SK-N-SH (cell line): ENCODE measurements at regions not wholly inside any gene's neighbourhood (a gene's known extent, or its start where the extent isn't known, plus 50 kb on each side); places are given as distances from the start of the nearest gene placed in this dataset.
"Not testable (repeated sequence)": the region's sequence is repeated elsewhere in the genome, so short reads cannot be mapped to it uniquely, and the experiment has no call there.

Experiments used
- CTCF ChIA-PET: fragments of 300-600, 350-600 bp; formaldehyde crosslinking; extraction: SDS; loops from one replicate; lab custom pipeline; 2021; lab: Yijun Ruan, JAX
- POLR2A ChIA-PET: fragments of 350-600 bp; sonication (Branson Sonifier 250); formaldehyde crosslinking; extraction: SDS; loops from one replicate; lab custom pipeline; 2020; ENCODE audit warnings: antibody characterized with exemption, inconsistent platforms; lab: Yijun Ruan, JAX
- DNase-seq: peaks from one replicate; pipeline ENCODE4 v3.0.0; 2012
- H2AFZ ChIP-seq: fragments of 200-600 bp; sonication (generic); 2 replicates; pipeline ENCODE4 v1.8.1; 2016; ENCODE audit warnings: antibody characterized with exemption, mild to moderate bottlenecking, low read depth
- H3F3A ChIP-seq: fragments of 200-600 bp; sonication (generic); replicated peaks from 2 replicates; pipeline ENCODE3; 2016; ENCODE audit warnings: antibody characterized with exemption, mild to moderate bottlenecking; ENCODE audit not compliant: insufficient read depth
- H3K27ac ChIP-seq, 2 experiments: fragments of 200-500 bp in 1 of 2; fragments of 200-600 bp in 1 of 2; sonication (Bioruptor generic) in 1 of 2; sonication (generic), shearing (Covaris generic) in 1 of 2; 2 replicates each; pipeline versions ENCODE4 v1.5.1 to v1.6.1; 2014 to 2016; ENCODE audit warnings: low read depth in 2 of 2, inconsistent platforms in 1 of 2, low read length in 1 of 2, mild to moderate bottlenecking in 1 of 2, mixed read lengths in 1 of 2
- H3K27me3 ChIP-seq: fragments of 200-600 bp; sonication (generic), shearing (Covaris generic); 2 replicates; pipeline ENCODE4 v1.6.1; 2016; ENCODE audit warnings: mixed run types; ENCODE audit not compliant: insufficient read depth
- H3K36me3 ChIP-seq, 2 experiments: fragments of 200-500 bp in 1 of 2; fragments of 200-600 bp in 1 of 2; sonication (Bioruptor generic) in 1 of 2; sonication (generic) in 1 of 2; replicated peaks in 1 of 2; 2 replicates each; pipeline versions ENCODE3 to v1.5.1; 2014 to 2016; ENCODE audit warnings: low read length in 1 of 2, mild to moderate bottlenecking in 1 of 2; ENCODE audit not compliant: insufficient read depth in 2 of 2, control insufficient read depth in 1 of 2
- H3K4me1 ChIP-seq, 2 experiments: fragments of 200-500 bp in 1 of 2; fragments of 200-600 bp in 1 of 2; sonication (Bioruptor generic) in 1 of 2; sonication (generic), shearing (Covaris generic) in 1 of 2; 2 replicates each; pipeline versions ENCODE4 v1.5.1 to v1.6.1; 2014 to 2016; ENCODE audit warnings: low read depth in 1 of 2, low read length in 1 of 2, mixed run types in 1 of 2; ENCODE audit not compliant: insufficient read depth in 2 of 2, control insufficient read depth in 1 of 2
- H3K4me2 ChIP-seq: fragments of 200-600 bp; sonication (generic), shearing (Covaris generic); 2 replicates; pipeline ENCODE4 v1.6.1; 2017; ENCODE audit warnings: mixed run types
- H3K4me3 ChIP-seq, 2 experiments: fragments of 200-500 bp in 1 of 2; fragments of 200-600 bp in 1 of 2; sonication (Bioruptor generic) in 1 of 2; sonication (generic), shearing (Covaris generic) in 1 of 2; 2 replicates each; pipeline versions ENCODE4 v1.5.1 to v1.8.1; 2014 to 2016; ENCODE audit warnings: low read depth in 2 of 2, inconsistent platforms in 1 of 2, low read length in 1 of 2, mild to moderate bottlenecking in 1 of 2, mixed read lengths in 1 of 2, moderate library complexity in 1 of 2
- H3K79me2 ChIP-seq: fragments of 200-600 bp; sonication (generic); 2 replicates; pipeline ENCODE4 v1.8.1; 2017; ENCODE audit warnings: mild to moderate bottlenecking; ENCODE audit not compliant: insufficient read depth
- H3K9ac ChIP-seq: fragments of 200-600 bp; sonication (generic); 2 replicates; pipeline ENCODE4 v1.6.1; 2017; ENCODE audit warnings: mixed run types
- H3K9me2 ChIP-seq: fragments of 200-600 bp; sonication (generic); 2 replicates; pipeline ENCODE4 v1.6.1; 2017; ENCODE audit warnings: mixed run types
- H3K9me3 ChIP-seq: fragments of 200-600 bp; sonication (generic); 2 replicates; pipeline ENCODE4 v1.6.1; 2017; ENCODE audit warnings: mixed run types, mild to moderate bottlenecking, moderate library complexity
- H4K20me1 ChIP-seq: fragments of 200-600 bp; sonication (generic); 2 replicates; pipeline ENCODE4 v1.6.1; 2017; ENCODE audit warnings: mild to moderate bottlenecking, mixed run types; ENCODE audit not compliant: insufficient read depth
- CTCF ChIP-seq: fragments of 200-600 bp; sonication (generic); IDR thresholded peaks from 2 replicates; pipeline ENCODE4 v1.6.1; 2017; ENCODE audit warnings: antibody characterized with exemption, mild to moderate bottlenecking, moderate library complexity
- ELF1 ChIP-seq: IDR thresholded peaks from 2 replicates; pipeline ENCODE4 v1.4.0; 2012
- FOSL2 ChIP-seq: IDR thresholded peaks from 2 replicates; pipeline ENCODE4 v1.4.0; 2012; ENCODE audit warnings: low read depth, mild to moderate bottlenecking, moderate library complexity, borderline replicate concordance
- FOXM1 ChIP-seq: IDR thresholded peaks from 2 replicates; pipeline ENCODE4 v1.4.0; 2012; ENCODE audit warnings: low read depth, mild to moderate bottlenecking
- GATA2 ChIP-seq: sonication (generic); formaldehyde crosslinking; IDR thresholded peaks from 2 replicates; pipeline ENCODE4 v1.5.0; 2020; ENCODE audit warnings: mild to moderate bottlenecking, missing genetic modification reagents
- MAX ChIP-seq: IDR thresholded peaks from 2 replicates; pipeline ENCODE4 v1.4.0; 2012; ENCODE audit warnings: low read depth
- NRF1 ChIP-seq: IDR thresholded peaks from 2 replicates; pipeline ENCODE4 v1.6.1; 2012; ENCODE audit warnings: low read depth, mild to moderate bottlenecking, low read length
- RAD21 ChIP-seq: IDR thresholded peaks from 2 replicates; pipeline ENCODE4 v1.6.1; 2012; ENCODE audit warnings: mild to moderate bottlenecking, low read length
- SIN3A ChIP-seq: IDR thresholded peaks from 2 replicates; pipeline ENCODE4 v1.6.1; 2012; ENCODE audit warnings: low read depth, mild to moderate bottlenecking, low read length, moderate library complexity, borderline replicate concordance
- TAF1 ChIP-seq: IDR thresholded peaks from 2 replicates; pipeline ENCODE4 v1.6.1; 2012; ENCODE audit warnings: low read depth, mild to moderate bottlenecking, low read length, moderate library complexity, borderline replicate concordance
- TCF12 ChIP-seq: IDR thresholded peaks from 2 replicates; pipeline ENCODE4 v1.4.0; 2012
- USF2 ChIP-seq: fragments of 150-350 bp; IDR thresholded peaks from 2 replicates; pipeline ENCODE4 v1.6.1; 2017; ENCODE audit warnings: antibody characterized with exemption, low read length, low read depth, borderline replicate concordance
- ZBTB33 ChIP-seq: IDR thresholded peaks from 2 replicates; pipeline ENCODE4 v1.4.0; 2012; ENCODE audit warnings: low read depth, borderline replicate concordance
- WGBS: methylation state at CpG from one replicate; pipeline ENCODE4 v1.1.6; 2017; ENCODE audit warnings: low lambda C conversion rate; 5-methylcytosine and 5-hydroxymethylcytosine counted together

GRCh38 chr20:25761596-25761995 is 64.9 kb upstream of the ZNF337 start (continued):
- no peak for TF ChIP-seq ZBTB33
- TF ChIP-seq USF2: no peak
- TF ChIP-seq TAF1: no peak
- no peak for TF ChIP-seq GATA2 (CRISPR knock-in tag)
- no peak for TF ChIP-seq NRF1
- TF ChIP-seq TCF12: no peak
- no peak for TF ChIP-seq FOSL2
- TF ChIP-seq SIN3A: no peak
- no peak for TF ChIP-seq CTCF
- no peak for TF ChIP-seq FOXM1
- TF ChIP-seq MAX: no peak
- no peak for TF ChIP-seq ELF1
- no peak for TF ChIP-seq RAD21
- TF ChIP-seq, all 33 proteins: peak for 0

GRCh38 chr20:25761046-25761445 is 64.4 kb upstream of the ZNF337 start:
- H3F3A ChIP-seq, H3K9ac ChIP-seq, H3K9me3 ChIP-seq, H3K4me2 ChIP-seq, H3K79me2 ChIP-seq, H3K9me2 ChIP-seq, H3K4me1 ChIP-seq, POLR2A ChIA-PET, H3K27ac ChIP-seq, CTCF ChIA-PET, H3K36me3 ChIP-seq, H2AFZ ChIP-seq, H3K27me3 ChIP-seq, H3K4me3 ChIP-seq, DNase-seq, H4K20me1 ChIP-seq: not testable (repeated sequence)
- 7% methylated on average over 2 of the region's 2 CpGs for WGBS
